Lower lobe of right lung (tissue), 2 donors: ENCODE measurements at regions not wholly inside any gene's neighbourhood (a gene's known extent, or its start where the extent isn't known, plus 50 kb on each side); places are given as distances from the start of the nearest gene placed in this dataset.

ENCODE experiments used
- ATAC-seq, 2 donors: fragments of 200-7000 bp; cut with Tn5 transposase; one replicate each; pipeline ENCODE4 v1.9.1; 2020 to 2022; ENCODE audit warnings: mild to moderate bottlenecking in 2 of 2, moderate library complexity in 2 of 2
- DNase-seq: peaks from one replicate; pipeline ENCODE4 v3.0.0-alpha.2; 2020
- H3K27ac ChIP-seq: fragments of 200-600 bp; one replicate; pipeline ENCODE4 v1.8.0; 2022
- H3K27me3 ChIP-seq: fragments of 200-600 bp; one replicate; pipeline ENCODE4 v1.8.0; 2022; ENCODE audit warnings: low read depth
- H3K36me3 ChIP-seq: fragments of 200-600 bp; one replicate; pipeline ENCODE4 v1.8.0; 2022; ENCODE audit warnings: mild to moderate bottlenecking
- H3K4me1 ChIP-seq: fragments of 200-600 bp; one replicate; pipeline ENCODE4 v1.8.0; 2022
- H3K4me3 ChIP-seq: fragments of 200-600 bp; one replicate; pipeline ENCODE4 v1.8.0; 2022; ENCODE audit warnings: mild to moderate bottlenecking
- H3K9me3 ChIP-seq: fragments of 200-600 bp; one replicate; pipeline ENCODE4 v1.8.0; 2022
- intact Hi-C: fragments of 100-400 bp; cut with DNase I; formaldehyde crosslinking; loops from one replicate; pipeline ENCODE4 v1.11.0; 2022
- TF ChIP-seq, protein P1 (sequence below): fragments of 200-600 bp; IDR thresholded peaks from one replicate; pipeline ENCODE4 v1.8.0; 2022; ENCODE audit warnings: antibody characterized with exemption, mild to moderate bottlenecking
- donor health status: DM: no; HTN: yes; CAD: no; lungs with severe emphysema.

DNA sequence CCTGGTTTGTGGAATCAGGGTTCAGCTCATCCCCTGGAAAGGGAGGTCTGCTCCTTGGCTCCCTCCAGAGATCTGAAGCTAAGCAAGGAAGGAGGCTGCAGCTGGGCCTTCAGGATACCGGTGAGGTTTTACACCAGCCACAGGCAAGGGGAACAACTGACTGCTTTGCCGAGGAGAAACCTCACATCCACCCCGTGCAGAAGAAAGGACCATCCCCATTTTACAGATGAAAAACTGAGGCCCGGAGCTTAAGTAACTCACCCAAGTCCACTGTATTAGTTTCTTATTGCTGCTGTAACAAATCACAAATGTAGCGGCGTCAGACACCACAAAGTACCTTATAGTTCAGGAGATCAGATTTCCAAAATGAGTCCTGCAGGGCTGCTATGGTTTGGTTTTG is 173.7 kb downstream of the MN1 start:
- H3K27me3 ChIP-seq = peaks cover 6% of the 10 kb centered on the region
- H3K9me3 ChIP-seq = no peaks in the 10 kb centered on the region
- intact Hi-C loops = no loop called here
- ATAC-seq = no peak
- TF ChIP-seq, protein P1, sequence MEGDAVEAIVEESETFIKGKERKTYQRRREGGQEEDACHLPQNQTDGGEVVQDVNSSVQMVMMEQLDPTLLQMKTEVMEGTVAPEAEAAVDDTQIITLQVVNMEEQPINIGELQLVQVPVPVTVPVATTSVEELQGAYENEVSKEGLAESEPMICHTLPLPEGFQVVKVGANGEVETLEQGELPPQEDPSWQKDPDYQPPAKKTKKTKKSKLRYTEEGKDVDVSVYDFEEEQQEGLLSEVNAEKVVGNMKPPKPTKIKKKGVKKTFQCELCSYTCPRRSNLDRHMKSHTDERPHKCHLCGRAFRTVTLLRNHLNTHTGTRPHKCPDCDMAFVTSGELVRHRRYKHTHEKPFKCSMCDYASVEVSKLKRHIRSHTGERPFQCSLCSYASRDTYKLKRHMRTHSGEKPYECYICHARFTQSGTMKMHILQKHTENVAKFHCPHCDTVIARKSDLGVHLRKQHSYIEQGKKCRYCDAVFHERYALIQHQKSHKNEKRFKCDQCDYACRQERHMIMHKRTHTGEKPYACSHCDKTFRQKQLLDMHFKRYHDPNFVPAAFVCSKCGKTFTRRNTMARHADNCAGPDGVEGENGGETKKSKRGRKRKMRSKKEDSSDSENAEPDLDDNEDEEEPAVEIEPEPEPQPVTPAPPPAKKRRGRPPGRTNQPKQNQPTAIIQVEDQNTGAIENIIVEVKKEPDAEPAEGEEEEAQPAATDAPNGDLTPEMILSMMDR = no peak
- H3K27ac ChIP-seq = no peak overlapping the region
- no peaks in the 10 kb centered on the region for H3K4me1 ChIP-seq
- H3K4me3 ChIP-seq = no peak overlapping the region
- DNase-seq = no peak
- H3K36me3 ChIP-seq = no peaks in the 10 kb centered on the region

DNA sequence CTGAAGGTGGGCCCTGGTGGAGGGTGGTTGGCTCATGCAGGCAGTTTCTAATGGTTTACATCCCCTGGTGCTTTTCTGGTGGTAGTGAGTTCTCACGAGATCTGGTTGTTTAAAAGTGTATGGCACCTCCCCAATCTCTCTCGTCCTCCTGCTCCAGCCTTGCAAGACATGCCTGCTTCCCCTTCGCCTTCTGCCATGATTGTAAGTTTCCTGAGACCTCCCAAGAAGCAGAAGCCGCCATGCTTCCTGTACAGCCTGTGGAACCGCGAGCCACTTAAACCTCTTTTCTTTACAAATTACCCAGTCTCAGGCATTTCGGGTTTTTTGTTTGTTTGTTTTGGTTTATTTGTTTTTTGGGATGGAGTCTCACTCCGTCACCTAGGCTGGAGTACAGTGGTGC is 173.2 kb downstream of the MN1 start:
- ATAC-seq (no peak), DNase-seq (no peak)
- Histone ChIP-seq H3K36me3 (no peaks in the 10 kb centered on the region), H3K4me3 (no peak overlapping the region), H3K9me3 (no peaks in the 10 kb centered on the region), H3K27ac (no peak overlapping the region), H3K27me3 (peaks cover 9% of the 10 kb centered on the region), H3K4me1 (no peaks in the 10 kb centered on the region)
- intact Hi-C loops = no loop called here
- TF ChIP-seq, protein P1 = no peak

DNA sequence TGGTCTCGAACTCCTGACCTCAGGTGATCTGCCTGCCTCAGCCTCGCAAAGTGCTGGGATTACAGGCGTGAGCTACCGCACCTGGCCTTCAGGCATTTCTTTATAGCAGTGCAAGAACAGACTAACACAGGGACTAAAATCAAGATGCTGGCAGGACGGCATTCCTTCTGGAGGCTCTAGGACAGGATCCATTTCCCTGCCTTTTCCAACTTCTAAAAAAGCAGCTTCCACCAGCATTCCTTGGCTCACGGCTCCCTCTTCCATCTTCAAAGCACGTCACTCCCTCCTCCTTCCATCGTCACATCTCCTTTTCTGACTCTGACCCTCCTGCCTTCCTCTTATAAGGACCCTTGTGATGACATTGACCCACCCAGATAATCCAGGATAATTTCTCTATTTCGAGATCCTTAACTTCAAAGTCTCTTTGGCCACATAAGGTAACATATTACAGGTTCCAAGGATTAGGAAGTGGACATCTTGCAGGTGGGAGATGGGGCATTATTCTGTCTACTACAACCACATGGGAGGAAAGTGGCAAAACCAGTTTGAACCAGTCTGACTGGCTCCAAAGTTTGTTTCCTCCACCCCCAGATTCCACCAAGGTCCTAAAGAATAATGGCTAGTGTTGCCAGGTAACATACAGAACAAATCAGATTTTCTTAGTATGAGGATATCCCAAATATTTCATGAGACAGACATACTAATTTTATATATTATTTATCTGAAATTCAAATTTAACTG is 172.5 kb downstream of the MN1 start:
- Histone ChIP-seq H3K9me3 (no peaks in the 10 kb centered on the region), H3K27ac (no peak overlapping the region), H3K27me3 (peaks cover 15% of the 10 kb centered on the region), H3K36me3 (no peaks in the 10 kb centered on the region), H3K4me1 (no peaks in the 10 kb centered on the region), H3K4me3 (no peak overlapping the region)
- no peak for ATAC-seq
- TF ChIP-seq, protein P1 = no peak
- intact Hi-C loops = no loop called here
- DNase-seq = no peak

DNA sequence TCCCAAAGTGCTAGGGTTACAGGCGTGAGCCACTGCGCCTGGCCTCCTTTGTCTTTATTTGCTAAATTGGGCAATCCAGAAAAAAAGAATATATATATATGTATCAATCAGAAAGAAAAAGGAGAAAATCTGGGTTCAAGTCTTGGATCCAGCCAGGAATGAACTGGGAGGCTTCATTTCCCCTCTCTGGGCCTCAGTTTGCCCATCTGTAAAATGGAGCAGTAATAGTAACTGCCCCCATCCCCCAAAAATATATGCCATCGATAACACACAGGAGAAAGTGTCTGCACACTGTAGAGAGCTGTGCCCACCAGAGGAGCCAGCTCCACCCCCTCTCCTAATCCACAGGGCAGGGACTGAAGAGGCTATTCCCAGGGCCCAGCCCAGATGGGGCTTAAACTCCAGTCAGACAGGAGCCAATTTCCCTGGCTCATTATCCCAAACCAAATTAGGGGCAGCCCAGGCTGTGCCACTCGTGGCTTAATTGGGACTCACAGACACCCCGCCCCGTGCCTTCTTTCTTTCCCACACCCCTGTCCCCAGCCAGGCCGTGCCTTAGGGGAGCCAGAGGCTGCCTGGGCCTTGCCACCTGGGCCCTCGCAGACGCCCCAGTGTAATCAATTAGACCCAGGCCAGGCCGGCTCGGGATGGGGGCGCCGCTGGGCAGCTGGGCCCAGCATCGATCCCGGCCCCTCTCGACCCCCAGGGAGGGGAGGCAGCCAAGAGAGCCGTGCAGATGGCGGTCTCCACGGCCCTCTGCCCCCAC is 171.5 kb downstream of the MN1 start:
- Histone ChIP-seq H3K27ac (no peak overlapping the region), H3K9me3 (no peaks in the 10 kb centered on the region), H3K27me3 (peaks cover 15% of the 10 kb centered on the region), H3K4me3 (no peak overlapping the region), H3K4me1 (no peaks in the 10 kb centered on the region), H3K36me3 (no peaks in the 10 kb centered on the region)
- no peak for ATAC-seq
- intact Hi-C loops = no loop called here
- no peak for DNase-seq
- TF ChIP-seq, protein P1 = no peak

DNA sequence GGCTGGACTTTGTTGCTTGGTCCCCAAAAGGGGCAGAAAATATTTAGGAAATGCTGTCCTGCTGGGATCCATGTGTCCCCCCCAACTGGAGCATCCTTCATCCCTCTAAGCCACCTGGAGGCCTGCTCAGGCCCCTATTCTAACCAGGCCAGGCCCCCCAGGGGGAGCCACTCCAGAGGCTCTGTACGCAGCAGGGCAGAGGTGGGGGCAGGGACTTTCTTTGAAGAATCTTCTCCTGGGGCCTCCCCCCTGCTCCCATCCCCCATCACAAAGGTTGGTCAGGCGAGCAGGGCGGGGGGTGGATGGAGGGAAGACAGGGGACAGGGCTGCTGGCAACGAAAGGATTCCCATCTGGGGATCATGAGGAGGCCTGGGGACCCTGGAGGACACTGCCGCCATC is 170.8 kb downstream of the MN1 start:
- ATAC-seq = no peak
- Histone ChIP-seq H3K9me3 (no peaks in the 10 kb centered on the region), H3K27ac (no peak overlapping the region), H3K4me3 (no peak overlapping the region), H3K27me3 (peaks cover 19% of the 10 kb centered on the region), H3K36me3 (no peaks in the 10 kb centered on the region), H3K4me1 (no peaks in the 10 kb centered on the region)
- DNase-seq = no peak
- TF ChIP-seq, protein P1 = no peak
- intact Hi-C loops = no loop called here
